HG03571 (cell line): ENCODE measurements at regions not wholly inside any gene's neighbourhood (a gene's known extent, or its start where the extent isn't known, plus 50 kb on each side); places are given as distances from the start of the nearest gene placed in this dataset.

Experiments
- ATAC-seq: cut with Tn5 transposase; IDR thresholded peaks from one replicate; pipeline ENCODE4 v1.9.1; 2021; ENCODE audit not compliant: unreplicated experiment

DNA sequence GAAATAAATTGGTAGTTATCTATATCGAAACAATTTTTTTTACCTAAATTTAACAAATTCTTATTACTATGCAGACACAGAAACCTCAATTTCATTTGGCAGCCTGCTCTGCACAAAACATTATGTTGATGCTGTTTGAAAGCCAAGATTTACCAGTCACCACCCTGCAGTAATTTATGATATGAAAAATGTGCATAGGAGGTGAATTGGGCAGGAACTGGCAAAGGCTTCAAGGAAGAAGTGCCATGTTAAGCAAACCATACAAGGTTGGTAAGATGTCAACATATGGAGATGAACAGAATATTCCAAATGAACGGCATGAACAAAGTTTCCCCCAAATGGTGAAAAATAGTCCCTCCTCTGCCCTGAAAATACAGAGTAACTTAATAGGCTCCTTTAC is 54.2 kb upstream of the TAB2 start:
- ATAC-seq = no peak

DNA sequence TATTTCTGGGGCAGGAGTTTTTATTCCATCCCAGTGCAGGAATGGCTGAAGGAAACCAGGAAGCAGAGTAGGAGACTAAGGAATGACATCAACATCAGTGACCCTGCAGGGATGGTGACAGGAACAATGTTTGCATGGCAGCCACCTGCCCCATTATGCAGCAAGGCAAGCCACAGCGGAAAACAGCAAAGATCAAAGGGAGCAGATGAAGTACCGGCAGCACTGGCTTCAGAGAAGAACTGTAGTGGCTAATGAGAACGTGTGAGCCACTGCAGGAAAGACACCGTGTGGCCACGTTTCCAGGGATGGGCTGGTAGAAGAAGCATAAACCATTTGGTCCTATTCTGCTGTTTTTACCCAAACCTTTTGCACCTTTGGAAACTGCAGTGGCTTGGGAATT is 52.9 kb upstream of the TAB2 start:
- ATAC-seq = no peak

DNA sequence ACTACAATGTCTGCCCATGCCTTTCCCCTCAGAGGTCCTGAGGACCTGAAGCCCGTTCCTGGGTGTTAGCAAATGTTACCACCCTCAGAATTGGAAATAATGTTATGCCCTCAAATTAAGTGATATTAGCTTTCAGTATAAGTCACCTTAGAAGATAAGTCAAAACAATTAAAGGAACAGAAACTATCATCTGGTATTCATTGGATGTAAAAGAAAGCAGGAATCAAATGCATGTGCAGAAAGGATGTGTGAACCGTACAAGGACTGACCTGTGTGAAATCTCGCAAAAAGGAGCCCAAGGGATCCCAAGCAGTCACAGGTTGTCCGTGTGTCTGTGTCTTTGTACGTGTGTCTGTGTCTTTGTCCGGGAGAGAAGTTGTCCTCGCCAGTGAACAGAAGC is 51.6 kb upstream of the TAB2 start:
- no peak for ATAC-seq

DNA sequence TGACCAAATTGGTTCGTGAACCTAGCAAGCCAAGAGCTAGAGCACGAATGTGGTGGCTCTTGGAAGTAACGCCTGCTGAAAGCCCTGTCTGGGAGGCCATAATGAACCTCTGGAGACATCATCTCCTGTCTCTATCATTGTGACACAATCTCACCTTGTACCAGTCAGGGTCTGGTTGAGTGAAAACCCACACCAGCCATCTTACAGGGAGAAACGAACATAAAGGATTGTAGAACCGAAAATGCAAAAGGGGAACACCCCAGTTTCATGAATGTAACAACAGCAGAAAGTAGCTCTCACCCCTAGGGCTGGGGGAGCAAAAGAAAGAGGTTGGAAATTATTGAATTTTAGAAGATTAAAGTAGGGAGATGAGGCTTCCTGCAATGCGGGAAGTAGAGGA is 50.9 kb upstream of the TAB2 start:
- peak; percentile 71 for ATAC-seq

DNA sequence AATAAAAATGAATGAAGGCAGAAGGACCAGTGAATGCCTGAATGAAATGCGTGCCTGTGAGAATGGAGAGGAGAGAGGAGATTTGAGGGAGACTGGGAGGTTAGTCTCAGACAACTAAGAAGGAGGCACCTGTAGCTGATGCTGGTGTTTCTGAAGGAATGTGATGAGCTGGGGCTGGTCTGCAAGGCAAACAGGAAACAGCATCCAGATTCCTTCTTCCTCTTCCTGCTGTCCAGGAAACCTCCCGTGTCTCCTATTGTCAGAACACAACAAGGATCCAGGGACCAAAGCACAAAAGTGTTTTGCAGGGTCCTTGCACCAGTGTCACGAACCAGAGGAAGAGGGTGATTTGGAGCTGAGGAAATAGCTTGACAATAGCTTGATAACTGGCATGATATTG is 50.4 kb upstream of the TAB2 start:
- ATAC-seq = no peak

DNA sequence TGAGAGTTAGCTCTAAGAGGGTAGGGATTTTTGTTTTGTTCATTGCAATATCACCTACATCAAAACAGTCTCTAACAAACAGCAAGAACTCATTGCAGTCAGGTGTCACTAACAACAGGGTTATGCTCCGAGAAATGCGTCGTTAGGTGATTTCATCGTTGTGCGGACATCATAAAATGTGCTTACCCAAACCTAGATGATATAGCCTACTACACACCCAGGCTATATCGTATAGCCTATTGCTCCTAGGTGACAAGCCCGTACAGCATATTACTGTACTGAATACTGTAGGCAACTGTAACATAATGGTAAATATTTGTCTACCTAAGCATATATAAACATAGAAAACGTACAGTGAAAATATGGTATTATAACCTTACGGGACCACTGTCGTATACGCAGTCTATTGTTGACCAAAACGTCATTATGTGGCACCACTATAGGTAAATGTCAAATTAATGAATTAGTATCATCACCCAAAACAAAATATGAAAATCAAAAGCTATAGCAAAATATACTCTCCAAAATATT is 49.9 kb upstream of the TAB2 start:
- ATAC-seq = no peak
